ENCODE measurements at regions not wholly inside any gene's neighbourhood (a gene's known extent, or its start where the extent isn't known, plus 50 kb on each side); places are given as distances from the start of the nearest gene placed in this dataset.

GRCh38 chr15:20346082-20346805, 195.4 kb downstream of the GOLGA6L6 start:
- TF ChIP-seq CTCF (IDR thresholded peaks at IDR 0.05 in 2 of 3, conservative IDR thresholded peaks at IDR 0.05 in 1 of 3; ENCODE audit: borderline replicate concordance in 1 of 3, insufficient read depth in 1 of 3, low read depth in 2 of 3, low read length in 2 of 3), result no peak
- no peak for TF ChIP-seq EZH2 (IDR thresholded peaks at IDR 0.05)
- no peak for TF ChIP-seq CEBPB (IDR thresholded peaks at IDR 0.05; ENCODE audit: low read depth)
- no peak for TF ChIP-seq REST (IDR thresholded peaks at IDR 0.05; ENCODE audit: low read depth)
- no peak for TF ChIP-seq JUND (IDR thresholded peaks at IDR 0.05)
- TF ChIP-seq ZBTB33 (IDR thresholded peaks at IDR 0.05; ENCODE audit: extremely low read depth, insufficient replicate concordance, low read length), result no peak
- TF ChIP-seq SP1 (IDR thresholded peaks at IDR 0.05; ENCODE audit: low read depth), result no peak
- no peak for TF ChIP-seq TCF7L2 (IDR thresholded peaks at IDR 0.05; ENCODE audit: borderline replicate concordance, extremely low read depth, insufficient read depth, insufficient read length)
- no peak for TF ChIP-seq EGR1 (IDR thresholded peaks at IDR 0.05; ENCODE audit: low read depth)
- no peak for TF ChIP-seq ZFX (IDR thresholded peaks at IDR 0.05)

Data from HCT116 (cell line).